GM20000 (cell line): ENCODE measurements at regions not wholly inside any gene's neighbourhood (a gene's known extent, or its start where the extent isn't known, plus 50 kb on each side); places are given as distances from the start of the nearest gene placed in this dataset.

Source experiments
- DNase-seq: peaks from one replicate; pipeline ENCODE4 v3.0.0; 2012; ENCODE audit warnings: low spot score
- CTCF ChIP-seq: IDR thresholded peaks from 2 replicates; pipeline ENCODE4 v1.5.1; 2012; ENCODE audit warnings: mild to moderate bottlenecking, control low read depth; ENCODE audit errors: extremely low read depth, missing control alignments

GRCh38 chr11:19407677-19408270, 167.0 kb upstream of the E2F8 start:
- TF ChIP-seq CTCF: no peak

GRCh38 chr11:19405966-19406365, 165.2 kb upstream of the E2F8 start:
- DNase-seq: no peak
- no peak for TF ChIP-seq CTCF

More at GRCh38 chr11:19407677-19408270, 167.0 kb upstream of the E2F8 start:
- DNase-seq: no peak

- DNase-seq: no peak
These were observed 164.0 kb upstream of the E2F8 start for GRCh38 chr11:19404787-19405186.

GRCh38 chr11:19403196-19403895, 162.6 kb upstream of the E2F8 start:
- no peak for TF ChIP-seq CTCF
- DNase-seq: no peak

More at GRCh38 chr11:19404787-19405186, 164.0 kb upstream of the E2F8 start:
- no peak for TF ChIP-seq CTCF

- DNase-seq: no peak
- no peak for TF ChIP-seq CTCF
These were observed 159.6 kb upstream of the E2F8 start for GRCh38 chr11:19400296-19400695.

GRCh38 chr11:19398772-19399527, 158.2 kb upstream of the E2F8 start:
- DNase-seq: no peak
- no peak for TF ChIP-seq CTCF

- no peak for TF ChIP-seq CTCF
These were observed 157.5 kb upstream of the E2F8 start for GRCh38 chr11:19398273-19398672.

More at GRCh38 chr11:19398273-19398672, 157.5 kb upstream of the E2F8 start:
- no peak for DNase-seq
